Psoas muscle (tissue), 7 donors: ENCODE measurements at regions not wholly inside any gene's neighbourhood (a gene's known extent, or its start where the extent isn't known, plus 50 kb on each side); places are given as distances from the start of the nearest gene placed in this dataset.

Source experiments
- ATAC-seq, 4 donors: fragments of 200-7000 bp; cut with Tn5 transposase; one replicate each; pipeline ENCODE4 v1.9.1; 2020; ENCODE audit warnings: moderate library complexity in 3 of 4, mild to moderate bottlenecking in 2 of 4
- DNase-seq, 2 donors: peaks; one replicate each; pipeline ENCODE4 v3.0.0-alpha.2; 2020
- H3K27ac ChIP-seq: fragments of 200-600 bp; one replicate; pipeline ENCODE4 v1.8.0; 2022
- H3K27me3 ChIP-seq, 3 donors: fragments of 200-600 bp in 1 of 3; one replicate each; pipeline versions ENCODE4 v1.6.1 to v1.8.0; 2013 to 2022; ENCODE audit warnings: low read length in 2 of 3, mild to moderate bottlenecking in 2 of 3, moderate library complexity in 1 of 3; ENCODE audit not compliant: insufficient read depth in 3 of 3
- H3K36me3 ChIP-seq, 2 donors: fragments of 200-600 bp in 1 of 2; one replicate each; pipeline versions ENCODE4 v1.6.1 to v1.8.0; 2013 to 2022; ENCODE audit warnings: low read depth in 1 of 2, mild to moderate bottlenecking in 1 of 2, moderate library complexity in 1 of 2; ENCODE audit not compliant: insufficient read depth in 1 of 2
- H3K4me1 ChIP-seq: fragments of 200-600 bp; one replicate; pipeline ENCODE4 v1.8.0; 2022
- H3K4me3 ChIP-seq: fragments of 200-600 bp; one replicate; pipeline ENCODE4 v1.8.0; 2022; ENCODE audit warnings: mild to moderate bottlenecking
- H3K9me3 ChIP-seq: fragments of 200-600 bp; one replicate; pipeline ENCODE4 v1.8.0; 2022
- CTCF ChIP-seq: fragments of 200-600 bp; IDR thresholded peaks from one replicate; pipeline ENCODE4 v1.8.0; 2022; ENCODE audit warnings: antibody characterized with exemption
- WGBS, 3 donors: extraction: QIAGEN DNeasy Blood & Tissue Kit; methylation state at CpG; one replicate each; pipeline versions ENCODE4 v1.1.6 to v1.1.7; 2013; 5-methylcytosine and 5-hydroxymethylcytosine counted together
- intact Hi-C, 2 donors: fragments of 100-400 bp; cut with DNase I; formaldehyde crosslinking; loops; one replicate each; pipeline versions ENCODE4 v1.11.0 to v1.14.2; 2022
- donor health status: healthy with polysubstance abuse.
- donor health status: DM: no; HTN: no; CAD: no; lungs with moderate emphysema.
- donor health status: Bipolar disorder and iron deficiency.
- donor health status: healthy.
- donor health status: DM: yes; HTN: yes; CAD: no.
- donor health status: DM: no; HTN: no; CAD: no.
- donor health status: DM: yes; HTN: yes; CAD: no.

- Histone ChIP-seq H3K9me3 (no peaks in the 10 kb centered on the region), H3K4me1 (no peaks in the 10 kb centered on the region), H3K27me3 (no peaks in the 10 kb centered on the region), H3K27ac (no peak overlapping the region), H3K36me3 (no peaks in the 10 kb centered on the region), H3K4me3 (no peak overlapping the region)
- TF ChIP-seq CTCF, result no peak
- no peak for ATAC-seq
- no peak for DNase-seq
- intact Hi-C loops, result no loop called here
- 68 to 84% (median 74%) methylated on average over 2 of the region's 2 CpGs for WGBS, 3 donors
Measured at GRCh38 chr19:31821346-31821745, 472.1 kb upstream of the TSHZ3 start.

GRCh38 chr19:31825134-31826094 lies 476.2 kb upstream of the TSHZ3 start:
- no peak overlapping the region for H3K4me3 ChIP-seq
- intact Hi-C loops, result no loop called here
- 71 to 76% (median 71%) methylated on average over 7 of the region's 7 CpGs for WGBS, 3 donors
- no peaks in the 10 kb centered on the region for H3K4me1 ChIP-seq
- H3K27me3 ChIP-seq, result no peaks in the 10 kb centered on the region
- H3K36me3 ChIP-seq, result no peaks in the 10 kb centered on the region
- no peaks in the 10 kb centered on the region for H3K9me3 ChIP-seq
- ATAC-seq (no peak), DNase-seq (no peak)
- TF ChIP-seq CTCF, result no peak
- no peak overlapping the region for H3K27ac ChIP-seq

GRCh38 chr19:31826325-31826724 lies 477.1 kb upstream of the TSHZ3 start:
- DNase-seq (no peak), ATAC-seq (no peak)
- WGBS, 3 donors, result 84 to 90% (median 84%) methylated on average over 4 of the region's 4 CpGs
- Histone ChIP-seq H3K27me3 (no peaks in the 10 kb centered on the region), H3K27ac (no peak overlapping the region), H3K4me3 (no peak overlapping the region), H3K36me3 (no peaks in the 10 kb centered on the region), H3K9me3 (no peaks in the 10 kb centered on the region), H3K4me1 (no peaks in the 10 kb centered on the region)
- intact Hi-C loops, result no loop called here
- no peak for TF ChIP-seq CTCF

- Histone ChIP-seq H3K9me3 (no peaks in the 10 kb centered on the region), H3K36me3 (no peaks in the 10 kb centered on the region), H3K4me3 (no peak overlapping the region), H3K27me3 (no peaks in the 10 kb centered on the region), H3K27ac (no peak overlapping the region), H3K4me1 (no peaks in the 10 kb centered on the region)
- no peak for DNase-seq
- TF ChIP-seq CTCF, result no peak
- intact Hi-C loops, result no loop called here
- ATAC-seq, result no peak
- 55 to 72% (median 62%) methylated on average over 8 of the region's 8 CpGs for WGBS, 3 donors
Measured at GRCh38 chr19:31831421-31832175, 482.4 kb upstream of the TSHZ3 start.
